Kidney capillary endothelial cell (primary cell): ENCODE measurements at regions not wholly inside any gene's neighbourhood (a gene's known extent, or its start where the extent isn't known, plus 50 kb on each side); places are given as distances from the start of the nearest gene placed in this dataset.

Source experiments
- DNase-seq: peaks from one replicate; pipeline ENCODE4 v3.0.0-alpha.2; 2018; ENCODE audit warnings: low spot score

DNA sequence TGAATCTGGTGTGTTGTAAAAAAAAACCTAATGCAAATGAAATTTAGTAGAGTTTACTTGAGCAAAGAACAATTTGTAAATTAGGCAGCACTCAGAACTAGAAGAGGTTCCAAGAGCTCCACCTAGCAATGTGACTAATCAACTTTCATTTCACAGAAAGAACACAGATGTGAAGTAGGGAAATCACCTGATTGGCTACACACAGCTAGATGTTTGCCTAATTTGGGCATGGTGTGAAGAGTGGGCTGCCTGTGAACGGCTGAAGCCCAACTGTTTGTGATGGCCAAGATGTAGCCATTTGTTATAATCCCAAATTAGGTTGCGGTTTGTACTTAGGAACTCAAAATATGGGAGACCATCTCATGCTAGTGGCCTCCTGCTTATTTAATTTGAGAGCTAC lies 724.4 kb upstream of the SLITRK5 start:
- DNase-seq: no peak

DNA sequence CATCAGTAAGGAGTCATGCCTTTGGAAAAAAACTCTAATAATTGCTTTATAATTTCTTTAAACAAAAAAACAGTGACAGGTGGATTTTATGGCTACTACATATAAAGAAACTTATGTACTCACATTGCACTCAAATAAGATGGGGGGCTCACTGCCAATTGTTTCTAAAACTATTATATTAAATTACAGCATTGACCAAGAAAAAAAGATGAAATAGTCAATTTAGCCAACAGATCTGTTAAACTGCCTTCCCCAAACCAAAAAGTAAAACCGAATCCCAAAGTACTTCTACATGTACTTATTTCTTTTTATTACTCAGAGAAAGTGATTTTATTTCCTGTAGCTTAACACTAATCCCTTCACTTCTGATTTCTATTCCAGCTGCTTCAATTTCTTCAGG lies 716.8 kb upstream of the SLITRK5 start:
- DNase-seq: no peak

DNA sequence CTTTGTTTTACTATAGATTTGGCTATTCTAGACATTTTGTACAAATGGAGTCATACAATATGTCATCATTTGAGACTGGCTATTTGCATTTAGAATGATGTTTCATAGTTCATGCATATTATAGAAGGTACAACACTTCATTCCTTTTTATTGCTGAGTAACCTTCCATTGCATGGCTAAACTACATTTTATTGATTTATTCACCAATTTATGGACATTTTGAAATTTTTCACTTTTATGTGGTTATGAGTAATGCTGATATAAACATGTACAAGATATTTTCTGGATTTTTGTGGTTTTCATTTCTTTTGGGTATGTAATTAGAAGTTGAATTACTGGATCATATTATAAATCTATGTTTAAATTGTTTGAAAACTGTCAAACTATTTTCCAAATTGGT lies 710.3 kb upstream of the SLITRK5 start:
- no peak for DNase-seq

DNA sequence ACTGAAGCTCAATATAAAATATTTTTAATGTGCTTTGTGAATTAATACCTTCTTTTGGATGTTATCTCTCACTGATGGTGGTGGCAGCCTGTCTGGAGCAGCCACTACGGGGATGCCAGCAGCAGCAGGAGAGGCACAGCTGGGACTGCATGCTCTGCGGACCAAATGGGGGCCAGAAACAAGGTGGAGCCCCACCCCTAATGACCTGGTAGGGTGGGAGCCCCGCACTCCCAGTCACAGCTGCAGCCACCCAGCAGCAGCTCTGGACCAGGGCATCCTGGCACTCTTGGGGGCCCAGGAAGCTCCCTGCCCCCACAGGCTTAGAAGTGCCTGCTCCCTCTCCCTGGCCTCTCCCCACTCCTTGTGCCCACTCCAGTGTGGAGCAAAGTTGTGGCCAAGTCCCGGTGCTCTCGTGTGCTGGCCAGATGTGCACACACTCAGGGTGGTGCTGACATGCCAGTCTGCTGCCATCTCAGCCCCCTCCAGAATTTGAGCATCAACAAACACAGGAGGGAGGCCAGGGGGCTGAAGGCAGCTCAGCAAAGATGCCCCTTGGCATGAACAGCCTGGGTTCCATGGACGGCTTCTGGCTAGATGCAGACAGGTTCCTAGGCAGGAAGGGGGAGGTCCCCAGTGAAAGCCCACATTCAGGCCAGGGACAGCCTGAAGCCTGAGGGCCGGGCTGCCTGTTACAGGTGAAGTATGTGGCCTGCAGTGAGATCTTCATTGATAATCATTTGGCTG lies 696.7 kb upstream of the SLITRK5 start:
- no peak for DNase-seq

DNA sequence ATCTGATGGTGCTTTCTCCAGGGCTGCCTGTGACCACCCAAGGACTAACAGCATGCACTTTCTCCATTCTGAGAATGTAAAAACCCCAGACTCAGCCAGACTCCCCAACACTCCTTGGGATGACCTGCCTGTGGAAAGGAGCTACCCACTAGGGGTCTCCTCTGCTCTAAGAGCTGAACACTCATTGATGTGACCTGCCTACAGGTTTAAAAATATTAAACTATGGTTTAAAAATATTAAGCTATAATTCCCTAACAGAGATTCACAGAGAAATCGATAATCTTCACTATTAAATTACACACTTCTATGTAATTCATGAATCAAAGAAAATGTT lies 696.2 kb upstream of the SLITRK5 start:
- no peak for DNase-seq

DNA sequence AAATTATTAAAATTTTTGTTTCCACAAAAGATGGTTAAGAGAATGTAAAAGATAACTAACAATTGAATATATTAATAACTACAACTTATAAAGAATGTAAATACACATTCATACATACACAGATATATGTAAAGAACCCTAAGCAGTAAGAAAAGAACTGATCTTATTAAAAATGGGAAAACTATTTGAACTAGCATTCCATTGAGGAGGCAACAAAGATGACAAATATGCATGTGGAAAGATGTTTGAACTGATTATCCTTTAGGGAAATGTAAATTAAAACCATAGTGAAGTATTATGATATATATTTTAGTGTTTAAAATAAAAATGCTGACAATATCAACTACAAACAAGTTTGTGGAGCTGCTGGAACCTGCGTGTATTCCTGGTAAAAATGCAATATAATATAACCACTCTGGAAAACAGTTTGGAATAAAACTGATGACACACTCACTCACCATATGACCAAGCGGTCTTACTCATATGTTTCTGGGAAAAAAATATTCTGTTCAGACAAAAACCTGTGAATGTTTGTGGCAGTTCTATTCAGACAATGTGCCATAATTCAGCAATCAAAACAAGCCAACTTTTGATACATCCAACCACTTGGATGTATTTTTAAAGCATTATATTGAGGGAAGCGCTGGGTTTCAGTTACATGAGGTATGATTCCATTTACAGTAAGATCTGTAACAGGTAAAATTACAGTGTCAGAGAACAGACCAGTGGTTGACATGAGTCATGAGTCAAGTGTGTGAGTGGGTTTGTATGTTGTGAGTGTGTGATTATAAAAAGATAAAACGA lies 694.4 kb upstream of the SLITRK5 start:
- DNase-seq: no peak

DNA sequence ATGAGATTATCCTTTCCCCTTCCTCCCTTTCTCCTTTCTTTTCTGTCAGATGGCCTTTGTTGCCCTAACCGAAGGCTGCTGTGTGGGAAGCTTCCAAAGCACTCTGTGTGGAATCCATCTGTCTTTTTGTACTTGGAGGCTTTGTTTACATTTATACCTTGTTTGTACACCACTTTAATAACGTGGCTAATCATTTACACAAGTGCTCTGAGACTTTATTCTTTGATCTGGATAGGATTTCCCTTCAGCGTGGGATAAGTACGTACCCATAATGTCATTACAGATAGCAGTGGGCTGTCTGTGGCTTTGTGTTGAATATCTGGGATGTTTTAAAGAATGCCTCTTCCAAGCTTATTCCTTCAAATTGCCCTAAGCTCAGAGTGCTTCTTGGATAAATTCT lies 684.7 kb upstream of the SLITRK5 start:
- no peak for DNase-seq

DNA sequence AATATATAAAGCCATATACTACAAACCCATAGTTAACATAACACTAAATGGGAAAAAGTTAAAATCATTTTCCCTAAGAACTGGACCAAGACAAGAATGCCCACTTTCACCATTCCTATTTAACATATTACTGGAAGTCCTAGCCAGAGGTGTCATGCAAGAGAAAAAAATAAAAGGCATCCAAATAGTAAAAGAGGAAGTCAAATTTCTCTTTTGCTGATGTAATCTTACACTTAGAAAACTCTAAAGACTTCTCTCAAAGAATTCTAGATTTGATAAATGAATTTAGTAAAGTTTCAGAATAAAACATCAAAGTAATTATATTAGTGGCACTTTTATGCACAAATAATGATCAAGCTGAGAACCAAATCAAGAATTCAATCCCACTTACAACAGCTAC lies 678.9 kb upstream of the SLITRK5 start:
- no peak for DNase-seq

DNA sequence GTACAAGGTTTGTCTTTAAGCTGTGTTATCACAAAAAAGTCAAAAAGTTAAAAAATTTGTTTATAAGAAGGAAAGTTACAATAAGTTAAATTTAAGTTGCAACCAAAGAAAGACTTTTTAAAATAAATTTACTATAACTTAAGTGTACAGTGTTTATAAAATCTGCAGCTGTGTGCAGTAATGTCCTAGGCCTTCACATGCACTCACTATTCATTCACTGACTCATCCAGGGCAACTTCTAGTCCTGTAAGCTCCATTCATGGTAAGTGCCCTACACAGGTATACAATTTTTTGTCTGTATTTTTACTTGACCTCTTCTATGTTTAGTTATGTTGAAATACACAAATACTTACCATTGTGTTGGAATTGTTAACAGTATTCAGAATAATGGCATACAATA lies 667.9 kb upstream of the SLITRK5 start:
- DNase-seq: no peak

DNA sequence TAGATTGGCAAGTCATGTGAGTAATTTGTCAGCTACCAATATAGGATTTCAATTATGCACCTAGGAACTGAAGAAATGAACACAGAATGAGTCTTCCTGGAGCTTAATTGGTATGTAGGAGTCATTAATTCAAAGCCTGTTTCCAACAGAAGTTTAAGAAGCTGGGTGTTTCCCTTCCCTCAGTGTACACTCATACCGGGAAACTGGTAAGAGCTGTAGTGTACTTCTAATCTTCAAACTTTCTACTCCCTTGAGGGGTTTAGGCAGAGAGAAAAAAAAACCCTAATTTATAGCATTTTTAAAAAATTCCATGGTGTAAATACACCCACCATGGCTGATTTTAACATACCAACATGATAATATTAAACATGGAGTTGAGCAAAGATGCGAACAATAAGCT lies 665.7 kb upstream of the SLITRK5 start:
- no peak for DNase-seq

DNA sequence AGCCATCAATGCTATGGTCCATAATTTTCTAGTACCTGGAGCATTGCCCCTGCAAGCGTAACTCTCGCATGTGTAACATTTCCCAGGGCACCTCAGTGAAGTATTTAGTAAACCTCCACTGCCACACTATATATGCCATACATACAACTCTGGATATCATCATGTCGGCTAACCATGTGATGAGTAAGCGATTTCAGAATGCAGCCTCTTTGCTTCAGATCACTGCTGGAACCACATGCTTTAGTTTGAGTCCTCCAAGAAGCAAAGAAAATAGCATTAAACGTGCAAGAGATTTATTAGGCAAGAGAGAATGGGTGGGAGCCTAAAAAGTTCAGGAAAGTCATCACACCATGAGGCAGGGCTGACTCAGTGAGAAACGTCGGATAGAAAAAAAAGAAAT lies 635.6 kb upstream of the SLITRK5 start:
- no peak for DNase-seq

DNA sequence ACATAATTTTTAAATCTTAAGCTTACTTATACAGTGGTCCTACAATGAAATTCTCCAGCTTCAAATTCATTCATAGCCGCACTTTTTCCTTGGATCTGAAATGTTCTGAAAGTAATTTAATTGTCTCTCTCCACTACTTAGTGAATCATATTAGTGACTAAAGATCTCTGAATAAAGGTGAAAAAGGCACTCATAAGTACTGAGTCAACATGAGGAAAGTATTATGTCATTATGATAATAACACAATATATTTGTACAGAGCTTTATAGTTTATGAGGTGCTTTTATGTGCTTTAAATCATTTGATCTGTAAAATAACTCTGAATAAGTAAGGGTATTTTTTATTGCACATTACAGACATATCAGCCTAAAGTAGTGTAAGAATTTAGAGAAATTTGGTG lies 628.2 kb upstream of the SLITRK5 start:
- no peak for DNase-seq

DNA sequence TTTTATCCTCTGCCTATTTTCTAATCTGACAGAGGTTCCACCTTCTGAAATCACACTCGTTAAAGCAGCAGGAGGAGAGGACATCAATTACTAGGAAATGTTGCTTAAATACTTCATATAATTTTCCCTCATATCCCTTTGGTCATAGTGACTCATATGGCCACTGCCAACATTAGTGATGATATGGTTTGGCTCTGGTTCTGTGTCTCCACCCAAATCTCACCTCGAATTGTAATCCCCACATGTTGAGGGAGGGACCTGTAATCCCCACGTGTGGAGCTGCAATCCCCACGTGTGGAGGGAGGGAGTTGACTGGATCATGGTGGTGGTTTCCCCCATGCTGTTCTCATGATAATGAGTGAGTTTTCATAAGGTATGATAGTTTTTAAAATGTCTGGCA lies 618.4 kb upstream of the SLITRK5 start:
- DNase-seq: no peak

DNA sequence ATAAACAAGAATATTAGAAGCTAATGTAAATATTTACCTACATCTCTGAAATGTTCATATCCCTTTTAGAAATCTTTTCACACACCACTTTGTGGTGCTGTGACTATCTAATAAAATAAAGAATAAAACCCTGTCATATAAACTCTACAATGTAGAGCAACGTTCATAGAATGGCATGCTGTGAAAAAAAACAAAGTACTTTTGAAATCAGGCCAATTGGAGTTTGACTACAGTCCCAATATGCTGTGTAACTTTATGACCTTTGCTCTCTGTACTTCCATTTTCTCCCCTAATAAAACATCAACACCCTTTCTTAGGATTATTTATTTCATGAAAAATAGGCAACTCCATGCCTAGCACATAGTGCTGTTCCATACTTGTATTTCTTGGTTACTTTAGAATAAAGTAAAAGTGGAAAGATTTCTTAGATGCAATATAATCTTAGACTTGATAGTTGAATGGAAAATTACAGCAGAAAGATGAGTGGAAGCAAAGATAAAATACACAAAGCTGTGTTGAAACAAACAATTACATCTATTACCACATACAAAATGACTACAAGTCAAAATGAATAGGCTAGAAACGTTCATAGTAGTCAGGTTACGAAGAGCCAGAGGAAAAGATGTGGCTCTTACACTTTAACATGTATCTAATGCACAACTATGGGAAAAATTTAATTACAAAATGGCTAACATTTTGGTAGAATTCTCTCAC lies 613.2 kb upstream of the SLITRK5 start:
- no peak for DNase-seq

DNA sequence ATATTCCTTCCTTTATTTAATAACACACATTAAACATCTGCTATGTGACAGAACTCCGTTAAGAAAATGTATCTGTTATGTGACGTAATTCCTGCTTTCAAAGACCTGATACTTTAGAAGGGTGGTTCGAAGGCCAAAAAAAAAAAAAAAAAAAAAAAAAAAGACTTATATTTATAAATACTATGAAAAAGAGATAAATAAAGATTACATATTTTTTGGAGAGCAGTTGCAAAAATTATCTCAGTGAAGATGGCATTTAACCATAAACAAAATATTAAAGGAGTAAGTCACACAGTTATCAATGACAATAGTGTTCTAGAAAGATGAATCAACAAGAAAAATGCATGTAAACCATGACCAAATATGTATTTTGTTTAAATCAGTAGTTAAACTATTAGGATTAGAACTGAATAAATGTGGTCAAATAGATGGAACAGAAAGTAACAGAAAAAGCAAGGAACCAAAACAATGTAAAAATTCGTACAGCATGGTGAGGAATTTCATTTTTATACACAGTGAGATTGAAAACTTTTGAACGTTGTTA lies 612.3 kb upstream of the SLITRK5 start:
- no peak for DNase-seq

DNA sequence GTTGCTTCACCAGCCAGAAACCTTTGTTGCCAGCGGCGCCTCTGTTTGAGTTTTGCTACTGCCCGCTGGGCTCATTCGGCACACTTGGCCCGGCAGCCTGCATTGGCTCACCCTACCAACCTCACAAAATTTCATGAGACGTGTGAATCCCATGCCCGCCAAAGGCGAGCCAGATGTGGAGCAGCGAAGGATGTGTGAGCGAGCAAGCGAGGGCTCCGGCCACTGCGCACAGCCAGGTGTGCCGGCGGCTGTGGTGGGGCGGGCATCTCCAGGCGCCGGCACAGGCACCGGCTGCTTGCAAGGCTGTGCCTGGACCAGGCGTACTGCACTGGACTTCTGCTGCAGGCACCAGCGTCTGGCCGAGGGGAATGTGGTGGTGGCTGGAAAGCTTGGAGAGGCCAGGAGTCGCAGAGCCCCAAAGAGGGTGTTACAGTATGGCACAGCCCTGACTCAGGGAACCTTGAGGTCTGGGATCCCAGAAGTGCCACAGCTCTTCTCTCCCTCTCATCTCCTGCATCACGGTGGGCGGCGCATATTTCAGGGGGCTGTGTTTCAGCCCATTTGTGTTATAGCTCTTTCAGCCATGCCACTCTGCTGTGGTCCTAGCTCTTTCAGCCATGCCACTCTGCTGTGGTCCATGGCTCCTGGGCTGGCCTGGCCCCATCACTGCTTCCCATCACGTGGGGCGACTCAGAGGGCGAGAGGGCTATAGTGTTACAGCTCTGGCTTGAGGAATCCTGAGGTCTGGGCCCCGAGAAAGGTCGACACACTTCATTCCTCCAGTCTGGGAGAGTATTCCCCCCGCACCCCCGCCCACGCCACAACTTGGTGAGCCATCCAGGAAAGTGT lies 592.0 kb upstream of the SLITRK5 start:
- no peak for DNase-seq

DNA sequence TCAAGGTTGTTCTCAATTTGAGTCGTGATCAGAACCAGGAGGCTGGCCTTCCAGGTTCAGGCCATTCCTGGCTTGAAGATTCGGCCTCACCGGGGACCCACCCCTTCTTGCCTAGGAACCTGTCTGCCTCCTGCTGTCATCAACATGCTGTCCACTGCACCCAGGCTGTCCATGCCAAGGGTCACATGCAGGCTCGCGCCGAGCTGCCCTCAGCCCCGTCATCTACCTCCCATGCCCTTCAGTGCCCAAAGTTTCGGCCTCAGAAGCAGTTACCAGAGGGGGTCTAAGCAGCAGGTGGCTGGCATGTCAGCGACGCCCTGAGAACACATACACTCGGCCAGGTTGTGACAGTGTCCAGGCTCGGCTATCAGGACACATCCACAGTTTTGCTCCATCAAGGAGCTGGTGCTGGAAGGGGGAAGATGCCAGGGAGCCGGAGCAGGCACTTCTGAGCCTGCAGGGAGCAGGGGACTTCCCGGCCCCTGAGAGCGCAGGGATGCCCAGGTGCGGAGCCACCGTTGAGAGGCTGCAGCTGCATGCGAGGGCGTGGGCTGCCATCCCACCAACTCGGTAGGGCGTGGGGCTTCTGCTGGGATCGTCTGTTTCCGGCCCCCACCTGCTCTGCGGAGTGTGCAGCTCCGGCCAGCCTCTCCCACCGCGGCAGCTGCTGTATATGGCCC lies 590.9 kb upstream of the SLITRK5 start:
- DNase-seq: no peak

DNA sequence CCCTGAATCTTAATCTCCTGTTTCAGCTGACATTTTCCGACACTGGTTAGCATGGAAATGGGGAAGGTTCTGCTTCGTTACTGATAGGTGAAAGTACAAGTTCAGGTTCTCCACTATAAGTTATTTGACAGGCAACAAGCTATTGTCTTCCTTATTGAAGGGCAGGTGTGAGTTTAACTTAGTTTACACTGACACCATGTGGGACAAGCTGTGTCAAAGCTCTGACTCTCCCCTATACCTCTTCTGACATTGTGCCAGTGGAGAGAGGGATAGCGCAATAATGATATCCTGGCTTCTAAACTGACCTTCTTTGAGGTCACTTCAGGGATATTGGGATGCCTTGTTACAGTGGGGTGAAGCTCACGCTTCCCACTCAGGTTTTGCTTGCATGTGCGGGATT lies 587.0 kb upstream of the SLITRK5 start:
- no peak for DNase-seq

DNA sequence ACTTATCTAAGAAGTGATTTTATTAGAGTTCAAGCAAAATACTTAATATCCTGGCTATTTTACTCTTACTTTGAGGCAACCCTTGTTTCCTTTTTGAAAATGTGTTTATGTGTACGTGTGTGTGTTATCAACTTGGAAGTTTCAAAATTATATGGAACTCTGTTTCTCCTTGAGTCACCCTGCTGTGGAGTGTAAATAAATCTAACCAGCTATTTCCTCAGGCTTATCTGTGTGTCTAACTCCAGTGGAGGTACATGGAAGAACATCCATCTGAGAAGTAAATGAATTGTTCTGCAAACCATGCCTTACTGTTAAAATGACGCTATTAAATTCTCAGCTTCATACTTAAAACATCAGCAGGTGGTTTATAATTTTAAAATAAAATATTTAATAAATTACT lies 583.4 kb upstream of the SLITRK5 start:
- no peak for DNase-seq

DNA sequence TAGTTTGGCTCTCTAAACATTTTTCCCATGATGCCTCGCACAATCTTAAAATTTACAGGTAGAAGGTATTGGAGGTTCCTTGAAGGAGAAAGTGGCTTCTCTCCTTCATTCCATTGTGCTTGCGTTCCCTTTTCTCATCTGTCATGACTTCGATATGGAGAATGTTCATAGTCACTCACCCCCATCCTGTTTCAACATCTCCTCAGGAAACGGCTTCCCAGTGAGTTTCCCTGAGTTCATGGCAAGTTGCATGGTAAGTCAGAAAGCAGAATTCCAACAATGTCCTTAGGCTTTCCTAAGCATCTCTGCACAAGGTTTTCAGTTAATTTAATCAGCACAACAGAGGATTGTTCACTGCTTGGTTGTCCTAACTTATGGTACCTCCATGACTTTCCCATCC lies 581.8 kb upstream of the SLITRK5 start:
- no peak for DNase-seq

DNA sequence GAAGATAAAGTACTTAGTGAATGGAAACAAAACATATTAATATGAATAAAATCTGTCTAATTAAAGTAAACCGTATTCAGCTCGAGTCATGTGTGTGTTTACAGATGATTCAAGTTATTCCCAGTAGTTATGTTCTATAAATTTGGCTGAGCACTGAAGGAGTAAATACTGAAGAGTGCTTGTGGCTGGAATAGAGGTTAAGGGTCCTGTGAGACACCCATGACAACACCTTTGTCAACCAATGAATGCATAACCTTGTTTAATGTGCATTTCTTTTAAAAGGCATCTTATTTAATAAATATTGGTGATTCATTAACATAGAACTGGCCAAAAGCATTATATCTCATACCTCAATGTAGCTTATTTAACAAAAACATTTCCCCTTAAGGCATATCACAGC lies 577.8 kb upstream of the SLITRK5 start:
- no peak for DNase-seq

DNA sequence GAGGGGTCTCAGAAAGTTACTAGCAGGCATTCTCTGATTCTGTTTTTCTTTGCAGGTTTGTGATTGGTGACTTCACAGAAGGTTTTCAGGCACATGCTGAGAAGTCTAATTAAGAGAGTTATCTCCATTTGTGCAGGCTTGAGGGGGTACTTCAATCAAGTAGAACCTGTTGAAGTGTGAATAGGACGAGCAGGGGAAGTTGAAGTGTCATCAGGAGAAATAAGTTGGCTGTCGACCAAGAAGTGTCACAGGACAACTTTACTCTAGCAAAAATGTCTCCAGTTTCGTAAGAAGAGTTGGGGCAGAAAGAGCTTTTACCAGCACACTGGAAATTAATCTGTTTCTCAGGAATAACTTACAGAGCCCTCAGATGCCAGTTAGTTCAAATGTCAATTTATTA lies 576.5 kb upstream of the SLITRK5 start:
- DNase-seq: no peak
